Middle frontal gyrus (tissue), 1 donor: ENCODE measurements at regions not wholly inside any gene's neighbourhood (a gene's known extent, or its start where the extent isn't known, plus 50 kb on each side); places are given as distances from the start of the nearest gene placed in this dataset.

ENCODE experiments used
- DNase-seq: peaks from one replicate; pipeline ENCODE4 v3.0.0-alpha.2; 2015; ENCODE audit warnings: low spot score; ENCODE audit errors: extremely low spot score

DNA sequence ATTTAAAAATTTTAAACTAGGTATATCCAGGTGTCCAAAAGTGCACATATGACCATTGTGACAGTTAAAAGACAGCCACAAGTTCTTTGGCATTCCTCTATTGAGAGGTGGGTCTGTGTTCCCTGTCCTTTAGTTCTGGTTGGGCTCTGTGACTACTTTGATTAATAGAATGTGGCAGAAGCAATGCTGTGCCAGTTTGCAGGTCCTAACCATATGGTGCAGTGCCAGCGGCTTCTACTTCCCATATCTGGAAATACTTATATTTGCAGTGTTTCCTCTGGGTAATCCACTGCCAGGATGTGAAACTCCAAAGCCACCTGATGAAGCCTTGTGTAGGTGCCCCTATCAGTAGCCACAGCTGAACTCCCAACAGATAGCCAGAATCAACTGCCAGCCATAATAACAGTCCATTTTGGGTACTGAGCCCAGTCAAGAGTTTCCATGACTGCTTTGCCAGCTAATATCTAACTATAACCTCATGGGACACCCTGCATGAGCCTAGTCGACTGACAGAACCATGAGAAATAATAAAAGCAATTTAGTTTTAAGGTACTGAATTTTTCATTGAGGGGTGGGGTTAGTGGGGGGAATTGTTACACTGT, 361.0 kb upstream of the SEMA6A start:
- no peak for DNase-seq

GRCh38 chr5:116930616-116931015, 356.0 kb upstream of the SEMA6A start:
- no peak for DNase-seq

DNA sequence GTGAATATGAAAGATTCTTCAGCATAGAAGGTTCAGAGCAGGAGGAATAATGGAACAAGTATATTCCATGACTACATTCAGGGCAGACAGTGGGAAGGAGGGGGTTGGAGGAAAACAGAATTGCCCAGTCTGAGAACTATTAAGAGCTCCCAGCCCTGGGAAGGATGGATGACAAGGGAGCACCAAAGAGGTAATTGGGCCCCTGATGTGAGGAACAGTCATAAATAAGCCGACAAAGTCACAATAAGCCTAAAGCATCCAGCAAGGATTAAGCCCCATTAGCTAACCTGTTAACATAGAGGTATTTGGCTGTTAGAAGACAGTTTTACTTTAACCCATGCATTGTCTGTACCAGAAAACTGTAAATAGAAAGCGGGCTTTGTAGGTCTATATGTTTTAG, 348.7 kb upstream of the SEMA6A start:
- DNase-seq, result no peak

DNA sequence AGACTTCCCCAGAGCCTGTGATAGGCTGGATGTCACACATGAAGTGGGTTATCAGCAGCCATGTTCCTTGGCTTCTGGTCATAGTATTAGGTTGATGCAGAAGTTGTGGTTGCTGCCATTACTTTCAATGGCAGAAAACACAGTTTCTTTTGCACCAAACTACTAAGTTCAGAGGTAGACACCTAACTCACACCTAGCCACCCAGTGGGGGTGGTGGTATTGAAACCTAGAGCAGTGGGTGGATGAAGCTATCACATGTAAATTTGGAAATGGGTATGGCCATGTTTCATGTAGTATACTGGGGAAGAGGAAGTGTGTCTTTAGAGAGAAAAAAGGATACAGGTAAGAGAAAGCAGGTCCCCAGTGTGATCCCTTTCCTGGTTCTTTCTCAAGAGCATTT, 347.9 kb upstream of the SEMA6A start:
- DNase-seq, result no peak

DNA sequence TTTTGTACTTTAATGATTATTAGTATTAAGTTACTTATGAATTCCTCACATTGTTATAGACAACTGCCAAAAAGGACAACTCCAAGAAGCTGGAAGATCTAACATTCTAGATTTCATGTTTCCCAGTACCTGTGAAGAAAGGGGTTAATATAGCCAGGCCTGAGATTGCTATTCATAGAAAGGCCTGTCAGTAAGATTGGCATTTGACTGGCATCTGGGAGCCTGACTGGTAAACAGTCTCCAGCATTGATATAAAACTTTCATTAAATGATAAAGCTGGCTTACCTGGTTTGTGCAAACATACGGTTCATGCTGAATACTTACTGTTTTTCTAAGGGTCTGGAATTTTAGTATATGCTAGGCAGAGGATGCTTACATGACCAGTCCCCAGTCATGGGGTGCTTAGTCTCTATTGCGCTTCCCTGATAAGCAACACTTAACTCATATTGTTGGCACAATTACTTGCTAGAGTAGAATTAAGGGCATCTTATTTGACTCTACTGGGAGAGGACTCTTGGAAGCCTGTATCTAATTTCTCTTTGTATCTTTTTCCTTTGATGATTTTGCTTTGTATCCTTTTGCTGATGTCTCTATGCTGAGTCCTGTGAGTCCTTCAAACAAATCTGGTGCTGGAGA, 340.4 kb upstream of the SEMA6A start:
- no peak for DNase-seq

DNA sequence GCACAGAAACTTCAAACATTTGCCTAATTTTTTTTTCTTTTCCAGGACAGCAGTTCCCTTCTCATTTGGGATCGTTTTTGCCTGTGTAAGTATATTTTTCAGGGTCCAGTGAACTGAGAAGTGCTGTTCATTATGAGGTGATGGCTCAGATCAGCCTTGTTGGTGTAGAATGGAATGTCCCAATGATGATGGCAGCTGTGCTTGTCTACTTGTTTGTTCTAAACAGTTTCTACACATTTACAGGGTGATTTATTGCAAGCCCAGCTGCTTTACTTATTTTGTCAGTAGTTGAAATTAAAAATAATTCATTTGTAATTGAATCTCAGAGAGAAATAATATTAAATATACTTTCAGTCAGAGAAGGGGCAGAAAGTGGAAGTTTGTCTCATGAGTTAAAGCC, 337.6 kb upstream of the SEMA6A start:
- DNase-seq, result no peak

- DNase-seq, result no peak
These were observed 336.5 kb upstream of the SEMA6A start for GRCh38 chr5:116911074-116911473.

DNA sequence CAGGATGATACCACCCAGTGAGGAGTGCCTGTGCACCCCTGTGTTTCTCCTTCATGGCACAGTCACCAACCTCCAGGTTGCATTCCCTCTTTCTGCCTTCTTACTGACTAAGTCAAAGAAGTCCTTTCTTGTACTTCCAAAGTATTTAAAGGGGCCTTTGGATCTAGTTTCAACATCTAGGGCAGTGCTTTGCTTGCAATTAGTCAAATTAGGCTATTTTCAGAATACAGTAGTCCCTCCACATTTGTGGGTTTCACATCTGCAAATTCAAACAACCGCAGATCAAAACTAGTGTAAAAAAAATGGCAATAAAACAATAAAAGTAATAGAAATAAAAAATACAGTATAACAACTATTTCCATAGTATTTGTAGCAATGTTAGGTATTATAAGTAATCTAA, 333.9 kb upstream of the SEMA6A start:
- no peak for DNase-seq

DNA sequence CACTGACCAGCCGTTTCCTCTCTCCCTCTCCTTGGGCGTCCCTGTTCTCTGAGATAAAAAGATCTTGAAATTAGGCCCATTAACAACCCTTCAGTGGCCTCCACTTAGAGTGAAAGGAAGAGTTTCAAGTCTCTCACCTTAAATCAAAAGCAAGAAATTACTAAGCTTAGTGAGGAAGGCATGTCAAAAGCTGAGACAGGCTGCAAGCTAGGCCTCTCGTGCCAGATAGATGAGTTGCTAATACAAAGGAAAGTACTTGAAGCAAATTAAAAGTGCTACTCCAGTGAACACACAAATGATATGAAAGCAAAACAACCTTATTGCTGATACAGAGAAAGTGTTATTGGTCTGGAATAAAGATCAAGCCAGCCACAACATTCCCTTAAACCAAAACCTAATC, 331.3 kb upstream of the SEMA6A start:
- DNase-seq, result no peak

DNA sequence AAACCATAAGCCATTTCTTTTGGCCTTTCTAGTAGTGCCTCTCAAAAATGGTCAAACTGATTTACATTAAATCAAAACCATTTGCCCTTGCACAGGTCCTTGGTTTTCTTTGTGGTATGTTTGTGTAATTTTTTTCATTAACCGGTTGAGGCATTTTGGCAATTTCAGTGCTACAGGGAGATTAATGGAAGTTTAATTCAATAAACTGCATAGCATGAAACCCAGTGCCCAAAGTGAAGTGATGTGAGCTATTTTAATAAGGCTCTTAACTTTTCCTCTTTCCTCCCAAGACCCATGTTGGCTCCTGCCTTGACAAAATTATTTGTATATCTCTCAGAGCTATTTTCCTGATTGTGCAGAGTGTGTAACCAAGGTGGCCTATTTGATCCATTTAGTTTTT, 326.2 kb upstream of the SEMA6A start:
- no peak for DNase-seq

- no peak for DNase-seq
These were observed 324.3 kb upstream of the SEMA6A start for GRCh38 chr5:116898917-116899316.

- no peak for DNase-seq
These were observed 322.7 kb upstream of the SEMA6A start for GRCh38 chr5:116897291-116897690.

- DNase-seq, result no peak
These were observed 321.4 kb upstream of the SEMA6A start for GRCh38 chr5:116896001-116896400.

DNA sequence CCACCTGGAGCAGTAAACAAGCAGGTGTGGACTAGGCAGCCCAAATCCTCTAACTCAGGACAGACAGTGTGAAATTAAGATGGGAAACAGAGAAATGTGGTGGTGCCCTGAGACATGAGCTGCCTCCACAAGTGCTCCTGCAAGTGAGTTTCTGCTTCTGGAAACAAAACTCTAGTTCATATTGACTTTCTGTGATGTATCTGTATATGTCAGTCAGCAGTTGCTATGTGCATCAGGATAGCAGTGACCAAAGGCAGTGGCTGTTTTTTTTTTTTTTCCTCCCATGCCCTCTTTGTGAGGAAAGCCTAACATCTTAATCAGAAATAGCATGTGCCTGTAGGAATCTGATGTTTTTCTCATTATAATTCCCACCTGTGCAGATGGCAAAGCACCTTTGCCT, 318.4 kb upstream of the SEMA6A start:
- DNase-seq, result no peak

DNA sequence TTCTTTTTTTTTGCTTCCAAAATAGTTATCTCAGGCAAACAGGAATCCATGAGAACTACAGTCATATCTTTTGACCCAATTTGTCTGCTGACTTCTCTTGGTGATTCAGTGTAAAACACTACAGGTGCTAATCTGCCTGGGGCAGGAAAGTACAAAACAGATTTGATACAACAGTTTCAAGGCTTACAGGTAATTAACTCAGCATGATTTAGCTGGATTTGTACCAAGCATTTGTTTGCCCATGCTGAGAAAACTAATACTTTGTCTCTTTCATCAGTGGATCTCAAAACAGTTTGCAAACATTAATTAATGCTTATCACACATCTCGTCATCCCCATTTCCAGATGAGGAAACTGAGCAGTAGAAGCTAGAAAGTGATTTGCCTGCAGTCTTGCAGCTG, 312.5 kb upstream of the SEMA6A start:
- DNase-seq, result no peak

DNA sequence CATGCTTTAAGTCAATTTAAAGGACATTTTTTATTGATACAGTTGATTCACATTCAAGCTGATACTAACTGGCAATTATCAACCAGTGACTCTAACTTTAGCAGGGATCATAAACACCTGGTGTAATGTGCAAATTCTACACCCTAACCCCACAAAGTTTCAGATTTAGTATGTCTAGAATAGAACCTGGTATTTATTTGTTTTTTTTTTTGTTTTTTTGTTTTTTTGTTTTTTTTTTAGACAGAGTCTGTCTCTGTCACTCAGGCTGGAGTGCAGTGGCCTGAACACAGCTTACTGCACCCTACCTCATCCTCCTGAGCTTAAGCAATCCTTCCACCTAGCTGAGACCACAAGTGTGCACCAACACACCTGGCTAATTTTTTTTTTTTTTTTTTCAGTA, 311.2 kb upstream of the SEMA6A start:
- DNase-seq, result no peak

- no peak for DNase-seq
These were observed 309.3 kb upstream of the SEMA6A start for GRCh38 chr5:116883875-116884274.

GRCh38 chr5:116881921-116882531, 307.4 kb upstream of the SEMA6A start:
- DNase-seq, result no peak

- DNase-seq, result no peak
These were observed 306.0 kb upstream of the SEMA6A start for GRCh38 chr5:116880601-116881000.

GRCh38 chr5:116880150-116880549, 305.5 kb upstream of the SEMA6A start:
- no peak for DNase-seq

GRCh38 chr5:116876240-116876840, 301.7 kb upstream of the SEMA6A start:
- DNase-seq, result no peak

GRCh38 chr5:116872986-116873385, 298.4 kb upstream of the SEMA6A start:
- DNase-seq, result no peak

- DNase-seq, result no peak
These were observed 297.9 kb upstream of the SEMA6A start for GRCh38 chr5:116872486-116872885.
